ENCODE measurements at regions not wholly inside any gene's neighbourhood (a gene's known extent, or its start where the extent isn't known, plus 50 kb on each side); places are given as distances from the start of the nearest gene placed in this dataset.

DNA sequence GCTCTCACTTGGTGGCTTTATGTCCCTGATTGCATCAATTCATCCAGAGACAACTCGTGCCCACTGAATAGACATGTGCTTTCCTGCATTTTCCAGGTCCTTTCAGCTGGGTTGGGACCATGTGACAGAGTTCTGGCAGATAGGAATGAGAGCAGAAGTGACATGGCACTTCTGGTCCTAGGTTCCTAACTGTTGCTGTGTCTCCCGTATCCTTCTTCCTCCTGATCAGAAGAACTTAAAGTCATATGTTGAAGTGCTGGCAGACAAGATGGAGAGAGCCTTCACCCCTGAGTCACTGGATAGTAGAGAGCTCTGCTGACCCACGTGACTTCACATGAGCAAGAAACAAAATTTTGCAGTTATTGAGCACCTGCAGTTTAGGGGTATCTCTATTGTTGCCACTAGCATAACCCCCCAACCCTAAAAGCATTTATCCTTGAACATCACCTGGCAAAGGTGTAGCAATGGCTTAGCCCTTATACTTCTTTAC, 80.0 kb downstream of the NREP start:
- TF ChIP-seq YY1 (IDR thresholded peaks at IDR 0.05; ENCODE audit: insufficient read depth, insufficient read length) (no peak), SUZ12 (IDR thresholded peaks at IDR 0.05; ENCODE audit: extremely low read depth, insufficient read depth, insufficient read length) (no peak), ZNF274 (IDR thresholded peaks at IDR 0.05; ENCODE audit: low read depth, low read length) (no peak)

Measured in NT2/D1 (cell line).